KG1 (cell line): ENCODE measurements at regions not wholly inside any gene's neighbourhood (a gene's known extent, or its start where the extent isn't known, plus 50 kb on each side); places are given as distances from the start of the nearest gene placed in this dataset.
"Not testable (repeated sequence)": the region's sequence is repeated elsewhere in the genome, so short reads cannot be mapped to it uniquely, and the experiment has no call there.

Source experiments
- DNase-seq: peaks from one replicate; lab custom pipeline; 2025; lab: John Stamatoyannopoulos, UW

DNA sequence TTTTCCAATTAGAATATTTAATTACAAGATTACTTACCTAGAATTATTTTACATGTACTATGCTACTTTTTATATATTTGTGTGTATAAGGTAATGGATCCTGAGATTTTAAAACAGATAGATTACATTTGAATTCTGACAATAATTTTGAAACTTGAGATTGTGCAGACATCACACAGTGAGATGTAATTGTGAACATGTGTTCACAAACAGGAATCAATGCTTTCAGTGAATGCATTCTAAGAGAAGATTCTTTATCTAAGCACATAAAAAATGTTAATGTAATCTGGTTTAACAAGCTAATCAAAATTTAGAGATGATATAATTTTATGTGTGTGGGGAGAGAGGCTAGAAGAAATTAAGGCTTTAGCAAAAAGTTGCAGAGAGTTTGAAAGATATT lies 1925.5 kb downstream of the ARAP2 start:
- DNase-seq = no peak

DNA sequence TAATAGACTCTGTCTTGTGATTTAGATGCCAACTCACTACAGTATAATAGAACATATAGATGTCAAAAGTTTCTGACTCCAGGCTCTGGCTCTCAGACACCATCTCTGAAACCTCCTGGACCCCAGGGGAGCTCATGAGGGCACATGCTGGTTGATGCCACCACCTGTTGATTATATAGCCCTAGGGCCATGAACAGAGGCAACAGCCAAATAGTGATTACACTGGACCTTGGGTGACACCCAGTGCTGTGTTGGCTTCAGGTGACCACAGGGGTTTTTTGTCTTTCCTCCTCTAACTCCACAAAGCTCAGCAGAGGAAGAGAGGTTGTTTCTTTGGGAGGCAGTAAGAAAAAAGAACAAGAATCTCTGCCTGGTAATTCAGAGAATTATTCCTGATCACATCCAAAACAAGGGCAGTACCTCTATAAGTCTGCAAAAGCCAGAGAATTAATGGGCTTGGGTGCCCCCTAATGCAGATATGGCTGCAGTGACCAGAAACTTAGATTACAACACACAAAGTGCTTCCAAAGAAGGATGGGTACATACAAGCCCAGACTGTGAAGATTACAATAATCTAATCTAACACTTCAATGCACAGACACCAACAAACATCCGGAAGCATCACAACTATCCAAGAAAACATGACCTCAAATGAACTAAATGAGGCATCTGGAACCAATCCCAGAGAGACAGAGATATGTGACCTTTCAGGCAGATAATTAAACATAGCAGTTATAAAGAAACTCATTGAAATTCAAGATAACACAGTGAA lies 1920.6 kb downstream of the ARAP2 start:
- no peak for DNase-seq

GRCh38 chr4:34328939-34329338 lies 1915.4 kb downstream of the ARAP2 start:
- DNase-seq = no peak

DNA sequence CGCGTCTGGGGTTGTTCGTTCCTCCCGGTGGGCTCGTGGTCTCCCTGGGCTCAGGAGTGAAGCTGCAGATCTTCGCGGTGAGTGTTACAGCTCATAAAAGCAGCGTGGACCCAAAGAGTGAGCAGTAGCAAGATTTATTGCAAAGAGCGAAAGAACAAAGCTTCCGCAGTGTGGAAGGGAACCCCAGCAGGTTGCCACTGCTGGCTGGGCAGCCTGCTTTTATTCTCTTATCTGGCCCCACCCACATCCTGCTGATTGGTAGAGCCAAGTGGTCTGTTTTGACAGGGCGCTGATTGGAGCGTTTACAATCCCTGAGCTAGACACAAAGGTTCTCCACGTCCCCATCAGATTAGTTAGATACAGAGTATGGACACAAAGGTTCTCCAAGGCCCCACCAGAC lies 1909.2 kb downstream of the ARAP2 start:
- not testable (repeated sequence) for DNase-seq

- DNase-seq = not testable (repeated sequence)
These were observed 1908.8 kb downstream of the ARAP2 start for GRCh38 chr4:34335556-34335955.

DNA sequence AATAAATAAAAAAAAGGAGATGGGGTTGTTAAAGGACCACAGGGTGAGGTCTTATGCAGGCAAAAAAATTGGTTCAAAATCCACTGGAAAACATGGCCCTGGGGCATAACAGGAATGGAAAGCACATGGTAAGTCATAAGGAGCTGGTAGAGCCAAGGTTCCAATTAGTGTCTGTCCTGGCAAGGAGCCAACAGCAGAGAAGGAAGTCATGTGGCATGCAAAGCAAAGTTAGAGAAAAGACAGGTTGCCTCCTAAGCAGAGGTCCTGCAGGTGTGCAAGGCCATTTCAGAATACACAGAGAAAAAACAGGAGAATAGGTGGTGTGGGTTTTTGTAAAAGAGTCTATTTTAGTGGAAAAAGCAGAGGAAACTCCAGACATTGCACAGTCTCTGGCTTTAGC lies 1881.7 kb downstream of the ARAP2 start:
- no peak for DNase-seq

DNA sequence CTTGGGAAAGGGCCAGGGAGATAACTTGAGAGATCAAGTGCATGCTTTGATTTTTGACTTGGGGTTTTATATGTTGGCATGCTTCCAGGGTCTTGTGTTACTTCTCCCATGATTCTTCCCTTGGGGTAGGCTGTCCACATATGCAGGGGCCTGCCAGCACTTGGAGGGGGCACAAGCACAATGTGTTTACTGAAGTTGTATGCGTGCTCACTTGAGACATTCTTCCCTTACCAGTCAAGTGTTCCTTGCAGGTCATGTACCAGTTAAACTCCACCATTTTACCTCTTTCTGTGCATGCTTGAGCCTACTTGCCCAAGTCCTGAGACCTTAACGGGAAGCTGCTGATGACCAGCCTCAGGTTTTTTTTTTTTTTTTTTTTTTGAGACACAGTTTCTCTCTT lies 1880.5 kb downstream of the ARAP2 start:
- no peak for DNase-seq

DNA sequence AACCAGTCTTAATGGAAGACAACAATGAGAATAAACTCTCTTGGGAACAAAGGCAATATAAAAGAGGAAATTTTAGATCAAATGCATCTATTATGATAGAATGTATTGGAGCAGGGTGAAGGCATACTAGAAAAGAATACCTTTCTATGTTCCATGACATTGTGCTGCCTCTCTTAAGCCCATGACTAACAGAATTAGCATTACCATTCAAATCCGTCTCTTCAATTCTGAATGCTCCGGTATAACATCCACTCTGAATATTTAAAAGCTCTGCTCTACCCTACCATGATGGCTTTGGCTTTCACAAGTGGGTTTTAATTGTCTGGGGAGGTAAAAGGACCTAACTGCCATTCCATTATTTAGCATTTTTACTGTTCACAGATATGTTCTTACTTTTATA lies 1878.4 kb downstream of the ARAP2 start:
- no peak for DNase-seq

DNA sequence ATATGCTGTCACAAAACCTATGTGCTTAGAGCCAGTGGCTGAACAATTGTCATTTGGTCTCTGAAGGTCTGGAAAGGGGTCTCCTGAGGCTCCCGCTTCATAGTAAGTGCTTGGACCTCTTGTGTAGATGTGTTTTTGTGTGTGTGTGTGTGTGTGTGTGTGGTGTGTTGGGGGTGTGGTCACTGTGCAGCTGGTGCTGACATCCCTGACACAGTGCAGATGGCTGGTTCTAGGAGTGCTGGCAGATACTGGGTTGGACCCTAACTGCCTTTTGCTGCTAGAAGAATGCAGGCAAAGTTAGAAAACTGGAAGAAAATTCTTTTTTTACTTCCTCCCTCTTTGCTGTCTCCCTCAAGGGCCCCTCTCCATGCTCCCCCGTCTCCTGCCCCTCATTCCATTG lies 1872.6 kb downstream of the ARAP2 start:
- DNase-seq = no peak

DNA sequence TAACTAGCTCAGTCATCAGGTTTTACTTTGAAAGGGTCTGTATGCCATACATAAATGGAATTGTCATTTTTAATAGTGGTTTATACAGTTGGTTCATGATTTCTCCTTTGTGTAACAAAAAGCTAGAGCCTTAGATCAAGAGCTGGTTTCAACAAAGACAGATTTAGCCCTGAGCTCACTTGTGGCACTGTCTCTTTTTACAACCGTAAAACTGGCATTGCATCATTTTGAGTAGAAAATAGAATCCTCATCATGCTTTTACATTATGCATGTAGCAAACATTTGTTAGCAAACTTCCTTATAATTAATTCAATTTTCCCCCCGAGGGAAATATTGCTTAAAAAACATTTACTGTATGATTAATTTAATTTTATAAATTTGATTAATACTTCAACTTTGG lies 1871.5 kb downstream of the ARAP2 start:
- DNase-seq = no peak

GRCh38 chr4:34373456-34373855 lies 1870.9 kb downstream of the ARAP2 start:
- no peak for DNase-seq

DNA sequence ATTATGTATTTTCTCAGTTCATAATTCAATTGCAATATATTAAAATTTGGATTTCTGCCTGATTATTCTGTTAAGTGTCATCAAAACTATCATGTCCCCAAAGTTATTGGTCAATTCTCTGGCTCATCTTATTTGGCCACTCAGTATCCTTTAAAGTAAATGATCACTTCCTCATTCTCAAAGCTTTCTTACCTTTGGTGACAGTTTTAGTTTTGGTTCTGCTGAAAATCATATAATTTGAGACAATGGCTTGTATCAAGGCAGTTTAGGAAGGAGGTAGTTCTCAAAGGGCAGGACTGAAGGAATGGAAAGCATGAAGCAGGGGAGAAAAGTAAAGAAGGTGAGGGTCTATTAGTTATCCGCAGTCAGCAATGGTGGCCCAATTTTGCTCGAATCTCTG lies 1832.1 kb downstream of the ARAP2 start:
- DNase-seq = no peak

- no peak for DNase-seq
These were observed 1831.4 kb downstream of the ARAP2 start for GRCh38 chr4:34412911-34413310.

GRCh38 chr4:34417160-34417559 lies 1827.2 kb downstream of the ARAP2 start:
- DNase-seq = no peak

DNA sequence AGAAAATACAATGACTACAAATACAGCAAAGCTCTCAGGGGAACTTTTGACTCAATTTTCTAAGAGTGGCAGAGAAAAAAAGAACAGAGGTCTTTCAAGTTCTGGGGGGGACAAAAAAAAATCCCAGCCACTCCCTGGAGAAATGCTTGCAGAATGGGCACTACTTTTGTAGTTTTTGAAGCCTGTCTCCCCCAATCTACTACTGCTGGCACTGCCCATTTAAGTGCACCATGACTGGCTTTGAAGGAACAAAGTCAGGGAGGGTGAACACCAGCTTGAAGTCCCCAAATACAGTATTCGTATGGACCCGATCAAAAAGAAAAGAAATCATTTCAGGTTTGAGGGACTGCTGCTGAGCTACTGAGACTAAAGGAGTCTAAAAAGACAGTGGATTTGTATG lies 1824.4 kb downstream of the ARAP2 start:
- DNase-seq = no peak

- no peak for DNase-seq
These were observed 1821.7 kb downstream of the ARAP2 start for GRCh38 chr4:34422472-34423175.

- DNase-seq = no peak
These were observed 1811.6 kb downstream of the ARAP2 start for GRCh38 chr4:34432706-34433105.

DNA sequence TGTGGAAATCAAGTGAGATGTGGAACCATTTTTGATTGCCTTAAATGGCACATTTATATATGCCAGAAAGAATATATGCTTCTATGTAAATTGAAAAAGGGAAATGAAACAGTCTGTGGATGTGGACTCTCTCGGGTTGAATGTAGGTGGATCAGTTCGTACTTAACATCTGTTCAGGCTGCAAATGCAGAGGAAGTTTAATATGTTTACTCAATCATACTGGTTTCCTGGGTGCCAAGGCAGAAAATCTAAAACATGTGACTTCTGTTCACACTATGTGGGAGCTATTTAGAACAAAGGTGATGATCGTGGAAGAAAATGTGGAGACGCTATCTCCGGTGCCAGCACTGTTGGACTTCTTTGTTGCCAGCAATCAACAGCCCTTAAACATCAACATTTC lies 1809.9 kb downstream of the ARAP2 start:
- DNase-seq = not testable (repeated sequence)

DNA sequence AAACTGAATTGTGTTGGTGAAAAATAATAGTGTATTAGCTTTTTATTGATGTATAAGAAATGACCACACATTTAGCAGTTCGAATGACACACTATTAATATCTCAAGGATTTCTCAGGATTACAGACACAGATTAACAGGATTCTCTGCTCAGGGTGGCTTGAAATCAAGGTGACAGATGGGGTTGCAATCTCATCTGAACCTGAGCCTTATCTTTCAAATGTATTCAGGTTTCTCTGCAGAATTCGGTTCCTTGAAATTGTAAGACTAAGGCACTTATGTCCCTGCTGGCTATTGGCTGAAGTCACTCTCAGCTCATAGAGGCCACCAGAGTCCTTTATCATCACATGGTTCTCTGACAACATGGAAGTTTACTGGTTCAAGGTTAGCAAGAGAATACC lies 1780.1 kb downstream of the ARAP2 start:
- no peak for DNase-seq

- DNase-seq = no peak
These were observed 1777.9 kb downstream of the ARAP2 start for GRCh38 chr4:34466411-34466810.

- no peak for DNase-seq
These were observed 1774.8 kb downstream of the ARAP2 start for GRCh38 chr4:34469516-34469915.

DNA sequence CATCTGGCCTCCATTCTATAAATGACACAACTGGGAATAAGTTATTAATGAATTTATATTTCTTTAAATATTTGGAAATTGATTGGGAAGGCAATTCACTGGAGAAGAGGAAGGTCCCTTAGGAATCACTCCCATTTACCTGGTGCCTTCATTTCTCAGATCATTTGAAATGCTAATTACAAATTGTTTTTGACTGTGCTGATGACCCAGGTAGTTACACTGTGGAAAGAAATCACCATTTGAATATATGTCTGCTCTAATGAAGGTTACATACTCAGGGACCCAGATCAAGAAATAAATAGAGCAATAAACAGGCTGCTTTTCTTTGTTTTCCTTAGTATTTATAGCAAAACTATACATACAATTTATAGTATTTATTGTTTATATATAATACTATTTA lies 1759.1 kb downstream of the ARAP2 start:
- no peak for DNase-seq

- DNase-seq = no peak
These were observed 1757.6 kb downstream of the ARAP2 start for GRCh38 chr4:34486461-34487363.
